DOHH2 (cell line): ENCODE measurements at regions not wholly inside any gene's neighbourhood (a gene's known extent, or its start where the extent isn't known, plus 50 kb on each side); places are given as distances from the start of the nearest gene placed in this dataset.

Experiments
- H3F3A ChIP-seq: fragments of 200-600 bp; sonication (generic), shearing (Covaris generic); 2 replicates; pipeline ENCODE4 v1.6.0; 2016; ENCODE audit warnings: antibody characterized with exemption, mild to moderate bottlenecking; ENCODE audit not compliant: control insufficient read depth, insufficient read depth
- H3K27ac ChIP-seq: fragments of 200-600 bp; sonication (generic); 2 replicates; pipeline ENCODE4 v1.5.1; 2014; ENCODE audit warnings: low read depth, mild to moderate bottlenecking, low read length, moderate library complexity
- H3K27me3 ChIP-seq: fragments of 200-600 bp; sonication (generic); 2 replicates; pipeline ENCODE4 v1.6.1; 2014; ENCODE audit warnings: mild to moderate bottlenecking, low read length, mixed read lengths; ENCODE audit not compliant: control insufficient read depth
- H3K36me3 ChIP-seq: fragments of 200-600 bp; sonication (generic); 2 replicates; pipeline ENCODE4 v1.6.1; 2014; ENCODE audit warnings: mild to moderate bottlenecking, low read length, moderate library complexity, mixed read lengths; ENCODE audit not compliant: control insufficient read depth
- H3K4me1 ChIP-seq: fragments of 200-600 bp; sonication (generic); 2 replicates; pipeline ENCODE4 v1.6.1; 2014; ENCODE audit warnings: mild to moderate bottlenecking, low read length, mixed read lengths; ENCODE audit not compliant: control insufficient read depth
- H3K4me2 ChIP-seq: fragments of 200-600 bp; sonication (generic); 2 replicates; pipeline ENCODE4 v1.6.0; 2014; ENCODE audit warnings: mild to moderate bottlenecking, low read length, moderate library complexity
- H3K4me3 ChIP-seq: fragments of 200-600 bp; sonication (generic); 2 replicates; pipeline ENCODE4 v1.5.1; 2014; ENCODE audit warnings: mild to moderate bottlenecking, low read length, mixed read lengths
- H3K79me2 ChIP-seq: fragments of 200-600 bp; sonication (generic); 2 replicates; pipeline ENCODE4 v1.6.1; 2014; ENCODE audit warnings: mild to moderate bottlenecking, low read length, mixed read lengths; ENCODE audit not compliant: control insufficient read depth
- H3K9me2 ChIP-seq: fragments of 200-600 bp; sonication (generic); replicated peaks from 2 replicates; pipeline ENCODE4 v1.6.1; 2014; ENCODE audit warnings: mild to moderate bottlenecking, low read length, mixed read lengths; ENCODE audit not compliant: control insufficient read depth
- H3K9me3 ChIP-seq: fragments of 200-600 bp; sonication (generic); 2 replicates; pipeline ENCODE4 v1.6.1; 2014; ENCODE audit warnings: antibody characterized with exemption, low read length, mixed read lengths; ENCODE audit not compliant: control insufficient read depth, insufficient read depth
- H4K20me1 ChIP-seq: fragments of 200-600 bp; sonication (generic); 2 replicates; pipeline ENCODE4 v1.6.0; 2014; ENCODE audit warnings: low read depth, mild to moderate bottlenecking, antibody characterized with exemption, low read length, moderate library complexity; ENCODE audit not compliant: control insufficient read depth, insufficient read depth
- EZH2phosphoT487 ChIP-seq: fragments of 200-600 bp; sonication (generic); IDR thresholded peaks from 2 replicates; pipeline ENCODE4 v1.6.1; 2017; ENCODE audit warnings: borderline replicate concordance, mild to moderate bottlenecking, antibody characterized with exemption, low read length, moderate library complexity, mixed read lengths
- TF ChIP-seq, protein P1 (sequence below): fragments of 200-600 bp; sonication (generic); IDR thresholded peaks from one replicate; pipeline ENCODE4 v1.5.1; 2014; ENCODE audit warnings: antibody characterized with exemption, mild to moderate bottlenecking, low read depth, low read length; ENCODE audit not compliant: poor library complexity, severe bottlenecking

DNA sequence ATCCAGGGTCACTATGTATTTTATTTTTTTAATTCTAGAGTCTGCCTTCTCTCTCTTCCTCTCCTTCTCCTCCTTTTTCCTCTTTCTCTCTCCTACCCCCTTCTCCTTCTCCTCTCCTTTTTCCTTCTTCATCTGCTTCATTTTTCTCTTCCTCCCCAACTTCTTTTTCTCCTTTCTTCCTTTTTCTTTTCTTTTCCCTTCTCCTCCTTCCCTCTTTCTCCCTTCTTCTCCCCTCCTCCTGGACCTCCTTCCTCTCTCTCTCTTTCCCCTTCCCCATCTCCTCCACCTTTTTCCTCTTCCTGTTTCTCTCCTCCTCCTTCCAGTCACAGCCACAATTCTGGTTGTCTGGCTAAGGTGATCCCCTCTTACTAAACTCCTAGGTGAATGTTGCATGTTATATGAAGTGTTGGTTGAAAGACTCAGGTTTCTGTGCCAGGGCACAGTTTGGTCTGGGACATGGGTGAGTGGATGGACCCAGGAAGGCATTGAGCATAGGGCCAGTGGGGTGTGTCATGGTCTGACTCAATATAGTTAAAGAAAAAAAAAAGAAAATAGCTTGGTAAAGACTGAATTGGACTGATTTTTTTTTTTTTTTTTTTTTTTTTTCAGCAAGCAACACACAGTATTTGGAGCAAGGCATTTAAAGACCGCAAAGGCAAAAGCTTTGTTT is 266.9 kb downstream of the TGFB2 start:
- Histone ChIP-seq H3K79me2 (no peaks in the 10 kb centered on the region), H3K4me2 (no peak overlapping the region), H4K20me1 (no peaks in the 10 kb centered on the region), H3K27me3 (no peaks in the 10 kb centered on the region), H3K9me2 (no peaks in the 10 kb centered on the region), H3K36me3 (no peaks in the 10 kb centered on the region), H3K4me3 (no peak overlapping the region), H3F3A (no peaks in the 10 kb centered on the region), H3K27ac (no peak overlapping the region), H3K4me1 (no peaks in the 10 kb centered on the region), H3K9me3 (no peaks in the 10 kb centered on the region)
- no peak for TF ChIP-seq EZH2phosphoT487
- TF ChIP-seq, protein P1, sequence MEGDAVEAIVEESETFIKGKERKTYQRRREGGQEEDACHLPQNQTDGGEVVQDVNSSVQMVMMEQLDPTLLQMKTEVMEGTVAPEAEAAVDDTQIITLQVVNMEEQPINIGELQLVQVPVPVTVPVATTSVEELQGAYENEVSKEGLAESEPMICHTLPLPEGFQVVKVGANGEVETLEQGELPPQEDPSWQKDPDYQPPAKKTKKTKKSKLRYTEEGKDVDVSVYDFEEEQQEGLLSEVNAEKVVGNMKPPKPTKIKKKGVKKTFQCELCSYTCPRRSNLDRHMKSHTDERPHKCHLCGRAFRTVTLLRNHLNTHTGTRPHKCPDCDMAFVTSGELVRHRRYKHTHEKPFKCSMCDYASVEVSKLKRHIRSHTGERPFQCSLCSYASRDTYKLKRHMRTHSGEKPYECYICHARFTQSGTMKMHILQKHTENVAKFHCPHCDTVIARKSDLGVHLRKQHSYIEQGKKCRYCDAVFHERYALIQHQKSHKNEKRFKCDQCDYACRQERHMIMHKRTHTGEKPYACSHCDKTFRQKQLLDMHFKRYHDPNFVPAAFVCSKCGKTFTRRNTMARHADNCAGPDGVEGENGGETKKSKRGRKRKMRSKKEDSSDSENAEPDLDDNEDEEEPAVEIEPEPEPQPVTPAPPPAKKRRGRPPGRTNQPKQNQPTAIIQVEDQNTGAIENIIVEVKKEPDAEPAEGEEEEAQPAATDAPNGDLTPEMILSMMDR, result no peak

DNA sequence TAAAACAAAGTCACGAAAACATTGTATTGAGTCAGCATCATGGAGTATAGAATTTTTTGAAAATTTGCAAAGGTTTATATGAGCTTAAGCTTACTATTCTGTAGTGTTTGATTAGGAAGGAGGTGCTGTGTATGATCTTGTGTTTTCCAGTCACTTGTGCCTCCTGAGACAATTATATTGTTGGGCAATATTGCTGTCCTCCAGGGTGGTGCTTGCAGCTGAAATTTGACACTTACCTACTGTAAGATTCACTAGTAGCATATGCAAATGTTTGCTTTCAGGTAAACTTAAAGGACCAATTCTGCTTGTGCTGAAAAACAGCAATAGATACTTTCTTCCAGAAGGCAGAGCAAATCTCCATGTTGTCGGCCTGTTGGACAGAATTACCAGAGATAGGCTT is 268.0 kb downstream of the TGFB2 start:
- H3K4me1 ChIP-seq, result no peaks in the 10 kb centered on the region
- H3K27me3 ChIP-seq, result no peaks in the 10 kb centered on the region
- H3K4me2 ChIP-seq, result no peak overlapping the region
- no peak for TF ChIP-seq EZH2phosphoT487
- TF ChIP-seq, protein P1, result no peak
- no peaks in the 10 kb centered on the region for H4K20me1 ChIP-seq
- H3K9me2 ChIP-seq, result no peaks in the 10 kb centered on the region
- no peak overlapping the region for H3K27ac ChIP-seq
- no peaks in the 10 kb centered on the region for H3K9me3 ChIP-seq
- no peaks in the 10 kb centered on the region for H3K79me2 ChIP-seq
- H3K36me3 ChIP-seq, result no peaks in the 10 kb centered on the region
- H3K4me3 ChIP-seq, result no peak overlapping the region
- H3F3A ChIP-seq, result no peaks in the 10 kb centered on the region

- H4K20me1 ChIP-seq, result no peaks in the 10 kb centered on the region
- no peak overlapping the region for H3K27ac ChIP-seq
- H3K27me3 ChIP-seq, result no peaks in the 10 kb centered on the region
- no peaks in the 10 kb centered on the region for H3K4me1 ChIP-seq
- H3K4me2 ChIP-seq, result no peak overlapping the region
- no peaks in the 10 kb centered on the region for H3K36me3 ChIP-seq
- TF ChIP-seq, protein P1, result no peak
- TF ChIP-seq EZH2phosphoT487, result no peak
- H3K9me2 ChIP-seq, result no peaks in the 10 kb centered on the region
- H3K9me3 ChIP-seq, result no peaks in the 10 kb centered on the region
- H3F3A ChIP-seq, result no peaks in the 10 kb centered on the region
- H3K79me2 ChIP-seq, result no peaks in the 10 kb centered on the region
- H3K4me3 ChIP-seq, result no peak overlapping the region
Observed at GRCh38 chr1:218614031-218614430, 268.9 kb downstream of the TGFB2 start.
